ENCODE measurements at regions not wholly inside any gene's neighbourhood (a gene's known extent, or its start where the extent isn't known, plus 50 kb on each side); places are given as distances from the start of the nearest gene placed in this dataset.

DNA sequence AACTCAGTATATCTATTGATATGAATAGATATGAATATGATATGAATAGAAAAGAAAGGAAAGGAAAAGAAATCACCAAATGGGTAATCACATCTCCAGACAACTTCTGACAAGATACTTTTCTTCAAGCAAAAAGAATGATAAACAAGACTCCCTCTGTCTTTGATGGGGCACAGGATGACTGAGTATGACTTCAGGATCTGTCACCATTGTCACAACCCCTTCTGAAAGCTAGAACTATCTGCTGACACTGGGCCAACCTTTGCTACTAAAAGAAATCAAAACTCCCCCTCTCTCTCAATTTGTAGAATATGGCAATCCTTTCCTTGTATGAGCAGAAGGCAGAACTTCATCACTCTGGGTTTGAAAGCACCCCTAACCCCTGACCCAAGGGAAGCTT is 267.2 kb upstream of the RASGEF1B start:
- intact Hi-C loops (cut with micrococcal nuclease; ENCODE audit: unreplicated experiment) = no loop called here
- Mint-ChIP-seq H3K9me3 (ENCODE audit: unreplicated experiment) (peaks cover 22% of the 10 kb centered on the region), H3K27me3 (ENCODE audit: insufficient read depth, unreplicated experiment) (no peaks in the 10 kb centered on the region), H3K4me3 (ENCODE audit: unreplicated experiment) (no peak overlapping the region), H3K4me1 (ENCODE audit: low read depth, unreplicated experiment) (peaks cover 30% of the 10 kb centered on the region), H3K27ac (ENCODE audit: unreplicated experiment) (no peak overlapping the region), H3K36me3 (ENCODE audit: insufficient read depth, unreplicated experiment) (no peaks in the 10 kb centered on the region)
- TF ChIP-seq, protein P1, sequence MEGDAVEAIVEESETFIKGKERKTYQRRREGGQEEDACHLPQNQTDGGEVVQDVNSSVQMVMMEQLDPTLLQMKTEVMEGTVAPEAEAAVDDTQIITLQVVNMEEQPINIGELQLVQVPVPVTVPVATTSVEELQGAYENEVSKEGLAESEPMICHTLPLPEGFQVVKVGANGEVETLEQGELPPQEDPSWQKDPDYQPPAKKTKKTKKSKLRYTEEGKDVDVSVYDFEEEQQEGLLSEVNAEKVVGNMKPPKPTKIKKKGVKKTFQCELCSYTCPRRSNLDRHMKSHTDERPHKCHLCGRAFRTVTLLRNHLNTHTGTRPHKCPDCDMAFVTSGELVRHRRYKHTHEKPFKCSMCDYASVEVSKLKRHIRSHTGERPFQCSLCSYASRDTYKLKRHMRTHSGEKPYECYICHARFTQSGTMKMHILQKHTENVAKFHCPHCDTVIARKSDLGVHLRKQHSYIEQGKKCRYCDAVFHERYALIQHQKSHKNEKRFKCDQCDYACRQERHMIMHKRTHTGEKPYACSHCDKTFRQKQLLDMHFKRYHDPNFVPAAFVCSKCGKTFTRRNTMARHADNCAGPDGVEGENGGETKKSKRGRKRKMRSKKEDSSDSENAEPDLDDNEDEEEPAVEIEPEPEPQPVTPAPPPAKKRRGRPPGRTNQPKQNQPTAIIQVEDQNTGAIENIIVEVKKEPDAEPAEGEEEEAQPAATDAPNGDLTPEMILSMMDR (IDR thresholded peaks at IDR 0.05; ENCODE audit: insufficient read depth in 1 of 2, low read depth in 1 of 2, low read length in 1 of 2, severe bottlenecking in 1 of 2, unreplicated experiment in 1 of 2) = no peak
- BruUV-seq (replicated peaks) = no TSS peak
- CTCF ChIA-PET = no interaction called here
- Histone ChIP-seq H3K36me3 (ENCODE audit: control insufficient read depth, insufficient read depth, low read length) (no peaks in the 10 kb centered on the region), H3K4me3 (ENCODE audit: low read depth, low read length) (no peak overlapping the region), H3K4me1 (peaks cover 8% of the 10 kb centered on the region; the same call in 1 of the 2 replicates), H3K9me3 (no peaks in the 10 kb centered on the region), H3K27me3 (replicated peaks; ENCODE audit: control insufficient read depth, insufficient read depth, low read length) (no peaks in the 10 kb centered on the region)
- DNase-seq = no peak
- POLR2A ChIA-PET = no interaction called here

DNA sequence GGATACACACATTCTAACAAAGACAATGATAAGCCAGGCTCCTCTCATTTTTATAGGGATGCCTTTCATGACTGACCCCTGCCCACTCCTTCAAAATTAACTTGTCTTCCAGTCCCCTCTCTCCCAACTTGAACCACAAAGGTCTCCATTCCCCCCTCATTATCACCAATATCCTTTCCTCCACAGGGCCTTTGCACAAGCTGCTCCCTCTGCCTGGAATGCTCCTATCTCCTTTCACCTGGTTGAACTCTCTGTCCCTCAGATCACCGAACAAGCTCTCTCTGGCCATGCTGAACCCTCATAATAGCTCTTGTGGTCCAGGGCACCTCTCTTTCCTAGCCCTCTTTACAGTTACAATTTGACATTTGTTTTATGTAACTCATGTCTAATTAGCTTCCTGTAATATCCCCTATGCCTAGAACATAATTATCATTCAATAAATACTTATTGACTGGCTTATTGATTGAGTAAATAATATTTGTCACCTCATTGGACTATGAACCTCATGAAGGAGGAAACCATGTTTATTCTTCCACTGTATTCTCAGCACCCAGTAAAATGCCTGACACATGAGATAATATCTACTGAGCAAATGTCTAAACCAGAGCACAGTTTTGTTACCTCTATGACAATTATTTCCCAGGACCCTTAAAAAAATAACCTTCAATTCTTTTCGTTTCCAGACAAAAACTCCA is 266.3 kb upstream of the RASGEF1B start:
- Mint-ChIP-seq H3K4me3 (ENCODE audit: unreplicated experiment) (no peak overlapping the region), H3K27ac (ENCODE audit: unreplicated experiment) (peak overlapping the region; percentile 4), H3K27me3 (ENCODE audit: insufficient read depth, unreplicated experiment) (no peaks in the 10 kb centered on the region), H3K9me3 (ENCODE audit: unreplicated experiment) (peaks cover 22% of the 10 kb centered on the region), H3K4me1 (ENCODE audit: low read depth, unreplicated experiment) (peaks cover 26% of the 10 kb centered on the region), H3K36me3 (ENCODE audit: insufficient read depth, unreplicated experiment) (no peaks in the 10 kb centered on the region)
- Histone ChIP-seq H3K36me3 (ENCODE audit: control insufficient read depth, insufficient read depth, low read length) (no peaks in the 10 kb centered on the region), H3K4me3 (ENCODE audit: low read depth, low read length) (no peak overlapping the region), H3K9me3 (no peaks in the 10 kb centered on the region), H3K27me3 (replicated peaks; ENCODE audit: control insufficient read depth, insufficient read depth, low read length) (no peaks in the 10 kb centered on the region), H3K4me1 (peaks cover 13% of the 10 kb centered on the region)
- DNase-seq = no peak
- CTCF ChIA-PET = interaction anchor here (0.6 kb wide), 1 partner anchor 85 kb away, joined by 4 read pairs; no protein-coding TSS in a partner anchor
- TF ChIP-seq, protein P1 (IDR thresholded peaks at IDR 0.05; ENCODE audit: insufficient read depth in 1 of 2, low read depth in 1 of 2, low read length in 1 of 2, severe bottlenecking in 1 of 2, unreplicated experiment in 1 of 2) = no peak
- no TSS peak for BruUV-seq (replicated peaks)
- intact Hi-C loops (cut with micrococcal nuclease; ENCODE audit: unreplicated experiment) = no loop called here
- POLR2A ChIA-PET = no interaction called here

DNA sequence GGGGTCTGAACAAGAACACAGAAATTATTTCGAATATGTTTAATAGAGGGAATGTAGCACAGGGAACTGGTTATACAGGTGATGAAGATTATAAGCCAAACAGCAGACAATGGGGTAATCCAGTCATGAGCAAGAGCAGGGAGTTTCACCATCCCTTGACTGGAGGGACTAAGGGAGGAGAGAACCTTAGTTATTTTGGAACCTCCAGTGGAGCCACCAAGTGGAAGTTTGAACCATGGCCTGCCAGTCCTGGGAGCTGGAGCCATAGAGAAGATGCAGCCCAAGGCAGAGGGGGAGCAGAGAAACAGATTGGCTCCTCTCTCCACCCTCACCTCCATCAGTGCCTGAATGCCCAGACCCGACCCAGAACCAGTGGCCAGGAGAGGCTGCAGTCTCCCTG is 264.6 kb upstream of the RASGEF1B start:
- intact Hi-C loops (cut with micrococcal nuclease; ENCODE audit: unreplicated experiment) = no loop called here
- H3K9me3 Mint-ChIP-seq (ENCODE audit: unreplicated experiment) = peaks cover 22% of the 10 kb centered on the region
- no TSS peak for BruUV-seq (replicated peaks)
- no peak overlapping the region for H3K27ac Mint-ChIP-seq (ENCODE audit: unreplicated experiment)
- no peak overlapping the region for H3K4me3 ChIP-seq (ENCODE audit: low read depth, low read length)
- ChIA-PET CTCF (no interaction called here), POLR2A (no interaction called here)
- no peak overlapping the region for H3K4me3 Mint-ChIP-seq (ENCODE audit: unreplicated experiment)
- no peaks in the 10 kb centered on the region for H3K36me3 Mint-ChIP-seq (ENCODE audit: insufficient read depth, unreplicated experiment)
- no peaks in the 10 kb centered on the region for H3K27me3 ChIP-seq (replicated peaks; ENCODE audit: control insufficient read depth, insufficient read depth, low read length)
- no peaks in the 10 kb centered on the region for H3K27me3 Mint-ChIP-seq (ENCODE audit: insufficient read depth, unreplicated experiment)
- no peak for DNase-seq
- H3K4me1 Mint-ChIP-seq (ENCODE audit: low read depth, unreplicated experiment) = peaks cover 27% of the 10 kb centered on the region
- TF ChIP-seq, protein P1 (IDR thresholded peaks at IDR 0.05; ENCODE audit: insufficient read depth in 1 of 2, low read depth in 1 of 2, low read length in 1 of 2, severe bottlenecking in 1 of 2, unreplicated experiment in 1 of 2) = no peak
- H3K36me3 ChIP-seq (ENCODE audit: control insufficient read depth, insufficient read depth, low read length) = no peaks in the 10 kb centered on the region
- H3K9me3 ChIP-seq = no peaks in the 10 kb centered on the region
- peaks cover 13% of the 10 kb centered on the region for H3K4me1 ChIP-seq

Measured in Caco-2 (cell line).